Astrocyte of the hippocampus (primary cell): ENCODE measurements at regions not wholly inside any gene's neighbourhood (a gene's known extent, or its start where the extent isn't known, plus 50 kb on each side); places are given as distances from the start of the nearest gene placed in this dataset.
A peak's percentile ranks its signal among the peaks of the same experiment; 100 is the strongest.

Source experiments
- DNase-seq: peaks from one replicate; pipeline ENCODE4 v3.0.0; 2011; ENCODE audit warnings: low read depth, low spot score

DNA sequence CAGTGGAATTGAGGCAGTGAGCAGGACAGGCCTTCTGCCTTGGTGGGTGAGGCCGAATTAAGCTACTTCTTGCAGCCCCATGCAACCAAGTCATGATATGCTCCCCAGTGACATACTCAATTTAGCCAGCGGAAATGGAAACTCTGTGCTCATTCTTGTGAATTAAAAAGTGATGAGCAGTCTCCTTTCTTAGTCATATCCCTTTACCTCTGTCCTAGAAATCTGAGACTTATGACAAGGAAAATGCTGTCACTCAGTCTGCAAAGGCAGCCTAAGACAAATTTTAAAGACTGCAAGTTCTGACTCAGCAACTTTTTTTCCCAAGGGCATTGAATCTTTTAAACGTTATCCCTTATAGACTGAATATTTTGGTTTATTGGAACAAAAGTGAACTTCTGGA is 218.2 kb downstream of the SH3BP4 start:
- no peak for DNase-seq

DNA sequence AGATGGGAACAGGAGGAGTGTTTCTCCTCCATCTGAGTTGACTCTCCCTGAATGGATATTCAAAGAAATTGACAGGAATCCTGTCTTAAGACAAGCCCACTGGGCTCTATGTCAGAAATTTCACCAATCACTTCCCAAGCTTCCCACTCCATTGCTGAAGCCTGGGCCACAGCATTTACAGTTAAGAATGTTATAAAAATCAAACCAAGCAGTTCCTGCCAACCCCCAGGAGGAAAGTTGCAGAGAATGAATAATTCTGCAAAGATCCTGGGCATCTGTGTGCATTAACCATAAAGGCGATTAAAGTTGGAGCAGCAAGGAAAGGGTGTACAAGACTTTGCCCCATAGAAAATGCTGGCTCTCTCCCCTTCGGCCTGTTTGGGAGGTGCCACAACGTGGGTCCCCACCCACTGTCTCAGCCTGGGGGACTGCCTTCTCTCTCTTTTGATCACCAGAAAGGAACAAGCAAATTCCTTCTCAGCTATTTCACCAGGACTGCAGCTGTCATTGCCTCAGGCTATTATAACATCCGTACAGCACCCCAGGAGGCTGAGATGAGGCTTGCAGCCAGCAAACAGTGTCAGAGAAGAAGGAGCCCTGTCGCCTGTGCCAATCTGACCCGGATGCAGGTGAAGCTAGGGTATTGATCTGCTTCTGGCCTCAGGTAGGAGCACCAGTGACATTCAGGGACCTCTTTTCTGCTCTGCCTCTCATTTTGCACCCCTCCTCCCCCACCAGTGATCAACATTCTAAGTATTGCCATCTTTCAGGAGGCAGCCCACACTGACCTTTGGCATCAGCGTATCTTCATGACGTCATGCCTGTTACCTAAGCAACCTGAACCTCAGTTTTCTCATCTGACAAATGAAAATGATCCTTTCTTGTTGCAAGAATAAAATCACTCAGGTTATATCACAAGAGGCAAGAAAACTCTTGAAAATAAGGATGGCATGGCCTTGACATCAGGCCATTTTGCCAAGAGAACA is 219.0 kb downstream of the SH3BP4 start:
- DNase-seq, result peak; percentile 55

DNA sequence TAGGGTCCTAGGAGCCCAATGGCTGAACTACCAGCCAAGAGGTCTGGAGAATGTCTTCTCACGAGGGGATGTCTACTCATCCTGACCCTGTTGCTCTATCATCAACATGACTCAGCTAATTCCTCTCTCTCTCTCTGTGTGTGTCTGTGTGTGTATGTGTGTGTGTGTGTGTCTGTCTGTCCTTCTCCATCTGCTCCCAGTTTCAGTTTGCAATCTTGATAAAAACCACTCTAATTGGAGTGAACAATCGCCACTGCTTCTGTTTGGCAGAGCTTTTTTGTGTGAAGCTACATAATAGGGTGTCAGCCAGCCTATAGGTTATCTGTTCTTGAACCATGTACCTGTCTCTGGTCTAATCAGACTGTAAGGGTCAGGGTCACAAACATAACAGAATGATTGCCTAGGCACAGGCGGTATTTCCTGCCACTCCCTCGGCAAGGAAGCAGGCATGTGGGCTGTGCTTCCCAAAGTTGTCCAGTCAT is 219.8 kb downstream of the SH3BP4 start:
- DNase-seq, result peak; percentile 5

DNA sequence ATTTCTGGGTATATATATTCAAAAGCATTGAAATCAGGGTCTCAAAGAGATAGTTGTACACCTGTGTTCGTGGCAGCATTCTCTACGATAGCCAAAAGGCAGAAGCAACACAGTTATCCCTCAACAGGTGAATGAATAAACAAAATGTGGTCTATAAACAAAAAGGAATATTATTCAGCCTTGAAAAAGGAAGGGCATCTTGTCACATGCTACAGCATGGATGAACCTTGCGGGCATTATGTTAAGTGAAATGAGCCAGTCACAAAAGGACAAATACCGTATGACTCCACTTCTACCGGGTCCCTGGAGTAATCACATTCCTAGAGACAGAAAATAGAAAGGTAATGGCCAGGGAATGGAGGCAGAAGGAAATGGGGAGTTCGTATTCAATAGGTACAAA is 228.8 kb downstream of the SH3BP4 start:
- DNase-seq, result no peak

DNA sequence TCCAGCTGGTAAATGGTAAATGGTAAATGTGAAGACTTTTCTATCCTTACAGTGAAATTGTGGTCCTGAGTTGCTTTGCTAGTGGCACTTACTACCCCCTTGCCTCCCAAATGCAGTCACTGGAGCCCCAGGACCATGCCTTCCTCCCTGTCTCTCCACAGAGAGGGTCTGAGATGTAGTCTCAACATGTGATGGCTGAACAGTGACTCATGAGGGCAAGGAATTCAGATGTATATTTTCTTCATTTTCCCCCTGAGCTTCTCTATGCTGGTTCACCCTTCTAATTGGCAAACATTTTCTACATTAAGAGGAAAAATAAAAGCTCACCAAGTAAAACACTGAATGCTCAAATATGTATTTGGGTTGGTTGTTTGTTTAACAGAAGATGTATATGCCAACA is 232.0 kb downstream of the SH3BP4 start:
- DNase-seq, result no peak

DNA sequence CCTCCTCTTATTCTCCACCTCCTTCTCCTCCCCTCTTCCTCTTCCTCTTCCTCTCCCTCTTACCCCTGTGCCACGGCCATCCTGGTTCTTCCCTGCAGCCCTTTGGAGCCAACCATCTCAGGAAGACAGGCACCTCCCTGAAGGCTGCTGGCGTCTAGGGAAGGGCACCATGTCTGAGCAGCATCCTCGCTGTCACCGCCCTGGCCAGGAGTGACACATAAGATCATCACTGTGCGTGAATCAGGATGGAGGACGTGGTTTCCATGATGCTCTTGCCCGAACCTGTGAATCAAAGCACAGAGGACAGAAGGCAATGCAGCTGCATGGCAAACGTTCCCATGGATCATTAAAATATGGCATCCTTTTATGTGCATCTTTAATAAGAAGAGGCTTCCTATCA is 236.0 kb downstream of the SH3BP4 start:
- DNase-seq, result no peak

DNA sequence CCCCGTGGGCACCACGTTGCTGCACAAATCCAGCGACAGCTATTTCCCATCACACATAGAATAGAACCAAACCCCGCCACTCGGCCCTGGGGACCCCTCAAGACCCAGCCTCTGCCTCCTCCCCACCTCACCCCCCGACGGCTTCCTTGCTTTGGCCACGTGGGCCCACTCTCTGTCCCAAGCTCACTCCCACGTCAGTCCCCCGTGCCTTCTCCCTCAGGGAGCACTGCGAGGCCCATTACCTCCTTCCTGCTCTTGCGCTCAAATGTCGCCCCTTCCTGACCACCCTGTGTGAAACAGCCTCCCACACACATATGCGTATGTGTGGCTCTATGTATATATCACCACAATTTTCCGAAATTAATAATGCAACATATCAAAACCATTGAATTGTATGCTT is 239.7 kb downstream of the SH3BP4 start:
- DNase-seq, result no peak

DNA sequence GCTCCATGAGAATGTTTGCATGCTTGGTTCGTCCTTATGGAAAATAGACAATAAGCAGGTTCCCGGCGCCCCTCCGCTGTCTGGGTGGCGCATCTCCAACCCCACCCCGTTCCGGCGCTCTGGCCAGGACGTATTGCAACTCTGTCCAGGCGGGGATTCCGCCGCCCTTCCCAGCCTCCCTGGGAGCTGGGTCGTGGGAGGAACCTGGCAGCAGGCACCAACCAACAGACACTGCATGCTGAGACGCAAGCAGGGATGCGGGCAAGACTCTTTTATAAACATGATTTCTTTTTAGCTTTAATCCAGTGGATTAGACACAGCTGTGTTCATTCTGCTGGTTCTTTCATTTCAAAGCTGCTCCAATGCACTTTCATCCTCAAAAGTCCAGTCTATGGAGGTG is 240.2 kb downstream of the SH3BP4 start:
- DNase-seq, result no peak

DNA sequence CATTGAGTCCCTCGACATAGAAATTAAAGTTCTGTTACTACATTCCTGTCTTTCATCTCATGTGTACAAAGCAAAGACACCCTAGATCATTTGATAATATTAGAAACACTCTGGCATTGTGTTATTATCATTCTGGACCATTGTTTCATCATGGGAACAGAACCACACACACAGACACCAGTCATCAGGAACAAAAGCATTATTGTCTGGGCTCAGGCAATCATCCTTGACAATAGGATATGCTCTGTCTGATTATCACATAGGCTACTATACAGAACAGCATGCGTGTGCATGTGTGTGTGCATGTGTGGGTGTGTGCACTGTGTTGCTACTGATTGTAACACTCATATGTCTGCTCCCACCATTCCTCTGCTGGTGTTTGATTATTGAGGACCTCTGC is 242.5 kb downstream of the SH3BP4 start:
- DNase-seq, result no peak

DNA sequence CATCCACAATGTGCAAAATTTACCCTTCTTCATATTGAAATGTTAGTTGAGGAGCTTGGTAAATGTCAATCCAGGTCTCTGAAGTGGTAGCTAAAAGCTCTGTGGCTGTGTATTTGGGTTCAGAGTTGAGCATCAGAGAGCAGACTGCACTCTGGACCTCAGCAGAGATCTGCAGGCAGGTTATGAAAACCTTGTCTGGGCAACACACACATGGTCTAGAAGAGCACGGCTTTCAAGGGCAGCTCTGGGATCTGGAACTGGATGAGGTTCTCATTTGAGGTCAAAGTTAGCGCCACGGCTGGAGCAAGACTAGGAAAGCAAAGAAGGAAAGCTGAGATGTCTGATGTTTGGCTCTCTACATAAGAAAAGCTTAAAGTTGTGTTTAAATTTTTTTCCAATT is 243.0 kb downstream of the SH3BP4 start:
- DNase-seq, result no peak

DNA sequence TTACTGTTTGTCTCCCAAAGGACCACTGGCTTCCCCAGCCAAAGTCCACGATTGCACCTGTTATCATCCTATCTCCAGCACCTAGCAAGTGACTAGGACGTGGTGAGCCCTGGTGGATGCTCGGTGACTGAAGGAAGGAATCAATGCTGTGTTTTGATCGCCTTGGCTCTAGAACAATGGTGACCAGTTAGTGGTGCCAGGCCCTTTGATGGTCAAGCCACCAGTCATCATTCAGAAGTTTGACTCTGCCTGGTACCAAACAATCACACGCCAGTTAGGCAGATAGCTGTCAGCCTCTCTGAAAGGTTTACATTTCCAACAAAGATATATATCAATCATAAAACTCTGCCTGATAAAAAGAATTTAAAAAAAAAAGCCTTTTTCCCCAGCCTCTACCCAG is 244.1 kb downstream of the SH3BP4 start:
- no peak for DNase-seq

DNA sequence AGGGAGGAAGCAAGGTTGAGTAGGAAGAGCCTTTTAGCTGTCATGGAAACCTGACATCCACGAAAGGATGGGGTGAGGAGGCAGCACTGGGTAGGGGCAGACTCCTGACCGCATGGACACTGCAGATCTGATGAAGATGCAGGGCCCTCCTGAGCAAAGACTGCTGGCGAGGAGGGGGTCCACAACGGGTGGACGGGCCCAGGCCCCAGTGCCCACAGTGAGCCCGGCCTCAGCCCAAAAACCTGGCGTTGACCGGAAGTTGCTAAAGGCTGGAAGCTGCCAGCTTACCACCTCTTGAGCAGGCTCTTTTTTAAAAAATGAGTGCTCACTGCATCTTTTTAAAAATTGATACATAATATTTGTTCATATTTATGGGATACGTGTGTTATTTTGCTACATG is 247.3 kb downstream of the SH3BP4 start:
- no peak for DNase-seq

DNA sequence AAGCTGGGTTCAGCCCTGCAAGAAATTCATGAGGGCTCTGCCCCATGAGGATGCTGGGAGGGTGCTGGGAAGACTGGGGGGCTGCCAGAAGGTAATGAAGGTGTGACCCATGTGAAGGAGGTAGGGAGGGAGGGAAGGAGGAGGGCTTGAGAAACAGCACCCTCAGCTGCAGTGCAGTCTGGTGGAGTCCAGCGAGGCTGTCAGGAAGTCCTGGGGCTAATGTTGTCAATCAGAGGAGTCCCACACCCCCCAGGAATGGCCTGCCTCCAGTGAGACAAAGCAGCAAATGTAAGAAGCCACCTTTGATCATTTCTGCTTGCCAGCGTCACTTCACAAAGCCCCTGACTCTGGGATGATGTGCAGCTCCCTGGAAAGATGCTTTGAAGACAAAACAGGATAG is 248.4 kb downstream of the SH3BP4 start:
- DNase-seq, result no peak

DNA sequence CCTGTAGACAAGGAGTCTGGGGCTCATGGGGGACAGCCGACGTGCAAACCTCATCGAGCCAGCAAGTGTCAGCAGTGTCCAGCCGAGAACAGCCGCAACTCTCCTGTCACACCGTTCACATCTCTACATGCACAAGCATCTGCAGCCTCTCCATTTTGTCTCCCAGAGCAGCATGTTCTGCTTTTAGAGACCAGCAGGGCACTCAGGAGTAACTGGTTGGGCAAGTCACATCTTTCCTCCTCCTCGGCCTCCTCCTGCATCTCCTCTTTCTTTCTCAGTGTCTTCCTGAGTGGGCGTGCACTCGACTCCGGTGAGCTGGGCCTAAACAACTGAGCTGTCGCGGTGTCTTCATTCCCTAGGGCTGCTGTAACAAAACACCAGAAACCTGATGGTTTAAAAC is 249.9 kb downstream of the SH3BP4 start:
- DNase-seq, result no peak

DNA sequence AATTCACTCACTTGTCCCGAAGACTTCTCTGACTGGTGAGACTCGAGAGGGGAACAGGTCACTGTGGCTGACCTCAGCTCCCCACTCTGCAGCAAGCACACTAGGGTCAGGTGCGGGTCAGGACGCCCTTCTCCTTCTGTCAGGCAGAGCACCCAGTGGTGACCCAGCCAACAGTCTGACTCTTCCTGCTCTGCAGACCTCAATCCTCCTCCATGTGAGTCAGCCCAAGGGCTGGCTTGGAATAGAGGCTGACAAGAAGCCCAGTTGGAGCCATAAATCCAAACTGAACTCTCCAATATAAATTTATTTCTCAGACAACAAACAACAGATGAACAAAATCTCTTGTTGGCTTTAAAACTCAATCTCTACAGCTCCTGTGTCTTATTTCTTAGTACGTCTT is 253.1 kb downstream of the SH3BP4 start:
- no peak for DNase-seq

DNA sequence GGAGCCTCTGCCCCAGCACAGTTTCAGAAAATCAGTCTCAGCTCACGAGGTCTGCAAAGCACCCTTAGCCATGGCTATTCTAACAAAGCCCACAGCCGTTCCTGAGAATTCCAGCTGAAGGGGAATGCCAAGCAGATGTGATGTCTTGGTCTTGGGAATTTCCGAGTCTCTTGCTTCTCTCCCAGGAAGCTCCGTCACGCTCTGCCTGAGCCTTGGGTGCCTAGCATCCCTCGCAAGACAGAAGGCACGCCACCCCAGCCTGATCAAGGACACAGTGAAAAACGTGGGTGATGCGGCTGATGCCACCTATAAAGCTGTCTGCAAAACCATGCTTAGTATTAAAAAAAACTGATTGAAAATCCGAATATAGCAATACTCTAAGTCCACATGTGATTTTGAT is 254.6 kb downstream of the SH3BP4 start:
- DNase-seq, result no peak

DNA sequence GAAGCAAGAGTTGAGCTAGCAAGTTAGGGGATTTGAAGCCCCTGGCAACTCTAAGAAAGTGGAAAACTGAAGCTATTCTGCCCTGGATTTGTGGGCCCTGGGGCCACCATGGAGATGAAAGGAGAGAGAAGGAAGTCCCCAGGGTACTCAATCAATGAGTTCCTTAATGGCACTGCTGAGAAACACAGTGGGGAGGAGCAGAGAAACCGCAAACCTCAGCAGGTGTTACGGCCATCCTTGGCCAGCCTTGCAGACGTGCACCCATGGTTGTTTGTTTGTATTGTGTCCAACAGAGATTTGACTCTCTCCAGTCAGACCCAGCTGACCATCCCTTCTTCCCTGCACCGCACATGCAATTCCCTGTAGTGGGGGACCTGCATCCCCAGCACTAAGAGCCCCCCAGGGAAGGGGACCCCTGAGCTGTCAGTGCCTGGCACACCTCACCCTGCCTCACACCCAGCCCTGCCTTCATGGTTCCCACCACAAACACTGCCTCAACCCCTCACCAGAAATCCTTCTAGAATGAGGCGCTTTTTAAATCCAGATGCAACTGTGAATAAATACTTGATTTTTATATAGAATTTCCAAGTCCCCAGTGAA is 255.3 kb downstream of the SH3BP4 start:
- DNase-seq, result no peak

DNA sequence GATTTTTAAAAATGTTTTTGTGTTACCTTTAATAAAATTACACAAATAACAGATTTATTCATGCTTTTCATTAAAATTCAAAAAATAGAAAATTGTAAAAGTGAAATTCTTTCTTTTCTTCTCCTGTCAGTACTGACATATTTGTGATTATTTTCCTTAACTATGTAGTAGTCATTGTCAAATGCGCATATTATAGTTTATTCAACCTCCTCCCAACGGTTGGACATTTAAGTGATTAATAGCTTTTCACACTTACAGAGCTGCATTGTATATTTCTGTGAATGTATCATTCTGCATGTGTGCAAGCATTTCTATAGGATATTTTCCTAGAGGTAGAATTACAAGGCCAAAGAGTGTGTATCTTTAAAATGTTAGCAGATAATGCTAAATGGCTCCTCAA is 259.2 kb downstream of the SH3BP4 start:
- DNase-seq, result no peak

DNA sequence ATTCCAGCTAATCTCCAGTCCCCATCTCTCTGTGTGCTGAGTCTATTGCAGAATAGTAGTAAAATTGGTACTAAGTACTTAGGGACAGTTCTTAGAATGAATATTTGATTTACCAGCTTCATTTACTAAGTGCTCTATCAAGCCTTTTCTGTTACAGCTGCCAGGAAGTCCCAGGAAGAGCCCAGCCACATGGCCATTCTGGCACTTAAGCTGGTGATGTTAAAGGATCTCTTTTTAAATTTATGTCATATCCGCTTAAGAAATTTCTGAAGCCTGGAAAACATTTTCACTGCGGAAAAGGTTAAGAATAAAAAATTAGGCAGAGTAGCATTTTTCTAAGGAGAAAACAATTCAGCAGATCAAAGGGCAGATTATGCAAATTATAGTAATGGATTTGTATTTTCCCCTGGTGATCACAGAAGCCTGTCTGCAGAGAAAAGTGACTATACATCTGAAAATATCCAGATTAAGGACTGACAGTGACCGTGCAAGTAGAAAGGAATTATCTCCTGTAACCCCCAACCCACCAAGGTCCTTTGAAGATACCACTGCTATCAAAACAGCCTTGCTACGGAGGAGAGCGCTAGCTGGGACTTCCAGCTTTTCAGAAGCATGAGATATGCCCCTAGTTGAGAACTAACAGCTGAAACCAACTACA is 260.8 kb downstream of the SH3BP4 start:
- no peak for DNase-seq

DNA sequence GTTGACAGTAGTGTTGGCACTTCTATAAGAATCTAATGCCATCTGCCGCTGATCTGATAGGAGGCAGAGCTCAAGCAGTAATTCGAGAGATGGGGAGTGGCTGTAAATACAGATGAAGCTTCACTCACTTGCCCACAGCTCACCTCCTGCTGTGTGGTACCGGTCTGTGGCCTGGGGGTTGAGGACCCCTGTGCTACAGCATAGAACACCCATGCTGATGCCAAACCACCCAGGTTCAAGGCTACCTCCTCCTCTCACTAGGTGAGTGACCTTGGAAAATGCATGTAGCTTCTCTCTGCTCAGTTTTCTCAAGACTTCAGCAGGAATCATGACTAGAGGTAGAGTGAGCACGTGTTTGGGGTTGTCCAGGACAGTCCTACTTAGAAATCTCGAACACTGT is 263.4 kb downstream of the SH3BP4 start:
- no peak for DNase-seq

DNA sequence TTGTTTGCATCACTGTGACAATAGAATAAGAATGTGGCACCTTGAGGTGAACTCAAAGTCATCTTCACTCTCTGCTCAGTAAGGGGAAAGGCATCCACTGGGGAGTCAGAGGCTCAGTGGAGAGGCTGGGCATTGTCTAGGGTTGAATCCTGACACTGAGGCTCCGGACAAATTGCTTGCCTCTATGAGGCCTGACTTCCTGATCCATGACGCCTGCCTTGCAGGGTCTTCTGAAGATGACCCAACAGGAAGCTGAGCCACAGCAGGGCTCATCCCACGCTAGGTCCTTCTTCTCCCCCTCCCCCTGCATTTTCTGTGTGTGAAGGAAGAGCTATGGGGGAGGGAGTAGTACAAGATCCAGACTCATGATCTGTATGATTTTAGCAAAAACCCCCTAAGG is 265.1 kb downstream of the SH3BP4 start:
- DNase-seq, result no peak

DNA sequence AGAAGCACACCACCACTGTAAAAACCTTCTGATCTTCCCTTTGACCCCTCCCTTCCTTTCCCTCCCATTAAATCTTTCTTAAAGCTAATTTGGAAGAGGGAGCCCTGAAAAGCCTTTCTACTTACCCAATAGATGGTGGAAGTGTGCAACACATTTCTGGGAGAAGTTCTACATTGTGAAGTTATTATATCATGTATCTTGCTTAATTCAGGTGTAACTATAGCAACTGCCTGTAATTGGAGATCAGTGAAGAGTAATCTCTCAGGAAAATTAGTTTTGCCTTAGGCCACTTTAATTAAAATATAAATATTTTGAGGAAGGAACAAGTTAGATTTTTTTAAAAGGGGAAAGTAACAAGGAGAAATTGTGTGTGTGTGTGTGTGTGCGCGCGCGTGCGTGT is 266.0 kb downstream of the SH3BP4 start:
- DNase-seq, result no peak

DNA sequence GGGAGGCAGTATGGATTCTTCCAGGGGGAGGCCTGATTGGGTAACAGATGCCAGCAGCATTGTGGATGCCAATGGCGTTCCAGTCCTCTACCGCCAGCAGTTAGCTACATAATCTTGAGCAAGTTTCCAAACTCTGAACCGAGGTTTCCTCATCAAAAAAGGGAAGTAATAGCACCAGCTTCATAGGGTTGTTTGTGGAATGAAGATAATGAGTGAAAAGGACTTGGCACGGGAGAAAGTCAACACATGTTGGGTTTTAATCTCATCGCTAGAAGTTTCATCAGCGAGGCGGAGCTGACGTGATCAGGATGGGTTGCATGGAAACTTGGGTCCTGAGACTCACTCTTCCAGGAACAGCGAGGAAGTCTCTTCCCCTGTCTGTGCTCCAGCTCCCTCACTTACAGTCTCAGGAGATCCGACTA is 266.7 kb downstream of the SH3BP4 start:
- no peak for DNase-seq
